ENCODE measurements at regions not wholly inside any gene's neighbourhood (a gene's known extent, or its start where the extent isn't known, plus 50 kb on each side); places are given as distances from the start of the nearest gene placed in this dataset.

GRCh38 chr5:27797220-27797619 lies 758.8 kb upstream of the CDH9 start:
- Histone ChIP-seq H3K4me1 (ENCODE audit: control insufficient read depth in 1 of 2, low read depth in 2 of 2) (no peaks in the 10 kb centered on the region), H3K27ac (no peak overlapping the region), H3K36me3 (no peaks in the 10 kb centered on the region), H3K4me3 (no peak overlapping the region), H3K27me3 (replicated peaks; ENCODE audit: insufficient read depth) (no peaks in the 10 kb centered on the region), H3K9me3 (peaks cover 6% of the 10 kb centered on the region)
- no peak for DNase-seq (ENCODE audit: low spot score)
- TF ChIP-seq CTCF (IDR thresholded peaks at IDR 0.05): no peak
- ATAC-seq (ENCODE audit: insufficient number of reproducible peaks, low FRiP score, low read depth): no peak

- no peak overlapping the region for H3K4me3 ChIP-seq
- DNase-seq (ENCODE audit: low spot score): no peak
- no peaks in the 10 kb centered on the region for H3K4me1 ChIP-seq (ENCODE audit: control insufficient read depth in 1 of 2, low read depth in 2 of 2)
- no peak for ATAC-seq (ENCODE audit: insufficient number of reproducible peaks, low FRiP score, low read depth)
- no peak overlapping the region for H3K27ac ChIP-seq
- no peaks in the 10 kb centered on the region for H3K27me3 ChIP-seq (replicated peaks; ENCODE audit: insufficient read depth)
- no peaks in the 10 kb centered on the region for H3K9me3 ChIP-seq
- no peak for TF ChIP-seq CTCF (IDR thresholded peaks at IDR 0.05)
- H3K36me3 ChIP-seq: no peaks in the 10 kb centered on the region
Measured at GRCh38 chr5:27788184-27788583, 749.8 kb upstream of the CDH9 start.

GRCh38 chr5:27784317-27784716 lies 745.9 kb upstream of the CDH9 start:
- ATAC-seq (ENCODE audit: insufficient number of reproducible peaks, low FRiP score, low read depth) (no peak), DNase-seq (ENCODE audit: low spot score) (no peak)
- H3K27me3 ChIP-seq (replicated peaks; ENCODE audit: insufficient read depth): no peaks in the 10 kb centered on the region
- no peak overlapping the region for H3K27ac ChIP-seq
- H3K4me1 ChIP-seq (ENCODE audit: control insufficient read depth in 1 of 2, low read depth in 2 of 2): no peaks in the 10 kb centered on the region
- H3K4me3 ChIP-seq: no peak overlapping the region
- no peaks in the 10 kb centered on the region for H3K36me3 ChIP-seq
- TF ChIP-seq CTCF (IDR thresholded peaks at IDR 0.05): no peak
- H3K9me3 ChIP-seq: no peaks in the 10 kb centered on the region

- Histone ChIP-seq H3K9me3 (no peaks in the 10 kb centered on the region), H3K36me3 (no peaks in the 10 kb centered on the region), H3K4me1 (ENCODE audit: control insufficient read depth in 1 of 2, low read depth in 2 of 2) (no peaks in the 10 kb centered on the region), H3K27me3 (replicated peaks; ENCODE audit: insufficient read depth) (no peaks in the 10 kb centered on the region), H3K27ac (no peak overlapping the region), H3K4me3 (no peak overlapping the region)
- no peak for TF ChIP-seq CTCF (IDR thresholded peaks at IDR 0.05)
- DNase-seq (ENCODE audit: low spot score) (no peak), ATAC-seq (ENCODE audit: insufficient number of reproducible peaks, low FRiP score, low read depth) (no peak)
Measured at GRCh38 chr5:27778121-27778520, 739.7 kb upstream of the CDH9 start.

- TF ChIP-seq CTCF (IDR thresholded peaks at IDR 0.05): no peak
- Histone ChIP-seq H3K4me3 (no peak overlapping the region), H3K4me1 (ENCODE audit: control insufficient read depth in 1 of 2, low read depth in 2 of 2) (no peaks in the 10 kb centered on the region), H3K9me3 (no peaks in the 10 kb centered on the region), H3K36me3 (no peaks in the 10 kb centered on the region), H3K27ac (no peak overlapping the region), H3K27me3 (replicated peaks; ENCODE audit: insufficient read depth) (no peaks in the 10 kb centered on the region)
- DNase-seq (ENCODE audit: low spot score): no peak
- ATAC-seq (ENCODE audit: insufficient number of reproducible peaks, low FRiP score, low read depth): no peak
Measured at GRCh38 chr5:27773636-27774035, 735.2 kb upstream of the CDH9 start.
